H9 (cell line): ENCODE measurements at regions not wholly inside any gene's neighbourhood (a gene's known extent, or its start where the extent isn't known, plus 50 kb on each side); places are given as distances from the start of the nearest gene placed in this dataset.

Experiments
- DNase-seq: peaks from one replicate; pipeline ENCODE4 v3.0.0-alpha.2; 2017
- H2AFZ ChIP-seq: one replicate; pipeline ENCODE4 v1.6.1; 2013; ENCODE audit warnings: mild to moderate bottlenecking, low read length, control low read depth, moderate library complexity
- H2AK5ac ChIP-seq: 2 replicates; pipeline ENCODE4 v1.6.1; 2013; ENCODE audit warnings: low read length, control low read depth, mixed read lengths; ENCODE audit not compliant: insufficient read length
- H2BK120ac ChIP-seq: one replicate; pipeline ENCODE4 v1.6.1; 2013; ENCODE audit warnings: low read depth, mild to moderate bottlenecking, low read length, control low read depth, inconsistent platforms; ENCODE audit not compliant: poor library complexity, severe bottlenecking
- H2BK12ac ChIP-seq: 2 replicates; pipeline ENCODE4 v1.6.1; 2013; ENCODE audit warnings: low read length, control low read depth, mixed read lengths, low read depth; ENCODE audit not compliant: insufficient read length
- H2BK15ac ChIP-seq: 2 replicates; pipeline ENCODE4 v1.6.1; 2013; ENCODE audit warnings: low read depth, low read length, control low read depth
- H2BK20ac ChIP-seq: one replicate; pipeline ENCODE4 v1.6.1; 2013; ENCODE audit warnings: low read depth, mild to moderate bottlenecking, low read length, control low read depth, inconsistent platforms; ENCODE audit not compliant: poor library complexity, severe bottlenecking
- H2BK5ac ChIP-seq: 2 replicates; pipeline ENCODE4 v1.6.1; 2013; ENCODE audit warnings: low read length, control low read depth, mixed read lengths; ENCODE audit not compliant: insufficient read length
- H3K14ac ChIP-seq: 2 replicates; pipeline ENCODE4 v1.6.1; 2013; ENCODE audit warnings: low read length, control low read depth; ENCODE audit not compliant: insufficient read depth
- H3K18ac ChIP-seq: 2 replicates; pipeline ENCODE4 v1.6.1; 2013; ENCODE audit warnings: low read depth, mild to moderate bottlenecking, mixed read lengths, low read length, control low read depth; ENCODE audit not compliant: insufficient read length
- H3K23ac ChIP-seq: 2 replicates; pipeline ENCODE4 v1.6.1; 2013; ENCODE audit warnings: low read length, control low read depth, mixed read lengths, low read depth; ENCODE audit not compliant: insufficient read length
- H3K23me2 ChIP-seq: 2 replicates; pipeline ENCODE4 v1.6.1; 2013; ENCODE audit warnings: low read depth, mild to moderate bottlenecking, mixed read lengths, low read length, control low read depth; ENCODE audit not compliant: insufficient read length, poor library complexity, severe bottlenecking
- H3K27ac ChIP-seq: 2 replicates; pipeline ENCODE4 v1.5.1; 2013; ENCODE audit warnings: low read length, control low read depth, mixed read lengths, low read depth; ENCODE audit not compliant: insufficient read length
- H3K27me3 ChIP-seq: 2 replicates; pipeline ENCODE4 v1.6.1; 2013; ENCODE audit warnings: low read length, control low read depth, inconsistent platforms; ENCODE audit not compliant: insufficient read depth
- H3K4ac ChIP-seq: 2 replicates; pipeline ENCODE4 v1.6.1; 2013; ENCODE audit warnings: low read depth, mild to moderate bottlenecking, control low read depth, inconsistent platforms, low read length, moderate library complexity
- H3K4me1 ChIP-seq: 2 replicates; pipeline ENCODE4 v1.6.1; 2013; ENCODE audit warnings: low read length, control low read depth, inconsistent platforms; ENCODE audit not compliant: insufficient read depth
- H3K4me2 ChIP-seq: 2 replicates; pipeline ENCODE4 v1.6.1; 2013; ENCODE audit warnings: low read length, control low read depth, mixed read lengths; ENCODE audit not compliant: insufficient read length, insufficient read depth
- H3K56ac ChIP-seq: 2 replicates; pipeline ENCODE4 v1.6.1; 2013; ENCODE audit warnings: low read depth, mild to moderate bottlenecking, mixed read lengths, low read length, control low read depth; ENCODE audit not compliant: insufficient read length
- H3K79me1 ChIP-seq: 2 replicates; pipeline ENCODE4 v1.6.1; 2013; ENCODE audit warnings: low read depth, mild to moderate bottlenecking, moderate library complexity, low read length, control low read depth, inconsistent platforms; ENCODE audit not compliant: insufficient read depth, poor library complexity, severe bottlenecking
- H3K79me2 ChIP-seq: 2 replicates; pipeline ENCODE4 v1.6.1; 2013; ENCODE audit warnings: low read length, control low read depth, inconsistent platforms; ENCODE audit not compliant: insufficient read depth
- H3K9ac ChIP-seq: 2 replicates; pipeline ENCODE4 v1.6.1; 2013; ENCODE audit warnings: low read length, control low read depth, mixed read lengths; ENCODE audit not compliant: insufficient read length; ENCODE audit errors: extremely low read depth
- H3K9me3 ChIP-seq: one replicate; pipeline ENCODE4 v1.6.1; 2013; ENCODE audit warnings: low read depth, low read length, inconsistent platforms; ENCODE audit not compliant: control insufficient read depth
- H3T11ph ChIP-seq: one replicate; pipeline ENCODE4 v1.6.1; 2013; ENCODE audit warnings: mild to moderate bottlenecking, low read length, control low read depth, inconsistent platforms
- H4K20me1 ChIP-seq: one replicate; pipeline ENCODE4 v1.6.1; 2013; ENCODE audit not compliant: control insufficient read depth, insufficient read length, insufficient read depth
- H4K5ac ChIP-seq: 2 replicates; pipeline ENCODE4 v1.6.1; 2013; ENCODE audit warnings: low read depth, mild to moderate bottlenecking, mixed read lengths, low read length, control low read depth; ENCODE audit not compliant: insufficient read length
- H4K8ac ChIP-seq: replicated peaks from 2 replicates; pipeline ENCODE4 v1.6.1; 2013; ENCODE audit warnings: low read length, control low read depth, mixed read lengths, low read depth; ENCODE audit not compliant: insufficient read length
- H4K91ac ChIP-seq: 2 replicates; pipeline ENCODE4 v1.6.1; 2013; ENCODE audit warnings: low read depth, mild to moderate bottlenecking, moderate library complexity, mixed read lengths, low read length, control low read depth; ENCODE audit not compliant: insufficient read length
- H3K27ac Mint-ChIP-seq, 3 experiments: 2 replicates in 2 of 3; 3 replicates in 1 of 3; pipeline ENCODE4 v1.8.0; 2020 to 2021; ENCODE audit warnings: mixed read lengths in 3 of 3, mild to moderate bottlenecking in 1 of 3, moderate library complexity in 1 of 3
- H3K27me3 Mint-ChIP-seq: 2 replicates; pipeline ENCODE4 v1.8.0; 2021; ENCODE audit warnings: low read depth, mild to moderate bottlenecking, moderate library complexity, mixed read lengths
- H3K36me3 Mint-ChIP-seq, 3 experiments: 2 replicates in 2 of 3; 3 replicates in 1 of 3; pipeline ENCODE4 v1.8.0; 2020 to 2021; ENCODE audit warnings: low read depth in 3 of 3, mixed read lengths in 3 of 3; ENCODE audit not compliant: insufficient read depth in 1 of 3
- H3K4me1 Mint-ChIP-seq, 2 experiments: 2 replicates each; pipeline ENCODE4 v1.8.0; 2020; ENCODE audit warnings: mixed read lengths in 2 of 2
- H3K4me3 Mint-ChIP-seq, 2 experiments: 2 replicates in 1 of 2; 3 replicates in 1 of 2; pipeline ENCODE4 v1.8.0; 2020 to 2021; ENCODE audit warnings: mild to moderate bottlenecking in 2 of 2, mixed read lengths in 2 of 2, moderate library complexity in 1 of 2
- H3K9me3 Mint-ChIP-seq, 2 experiments: 2 replicates in 1 of 2; 3 replicates in 1 of 2; pipeline ENCODE4 v1.8.0; 2020; ENCODE audit warnings: mild to moderate bottlenecking in 2 of 2, mixed read lengths in 2 of 2, moderate library complexity in 1 of 2
- WGBS: extraction: QIAGEN DNeasy Blood & Tissue Kit; methylation state at CpG from one replicate; pipeline ENCODE4 v1.1.7; 2013; ENCODE audit warnings: missing lambda C conversion rate, low lambda C conversion rate, mixed read lengths; ENCODE audit not compliant: insufficient read length; ENCODE audit errors: extremely low coverage; 5-methylcytosine and 5-hydroxymethylcytosine counted together
- TF ChIP-seq, protein P1 (sequence below): fragments of 200-600 bp; sonication (generic); conservative IDR thresholded peaks from 3 replicates; pipeline ENCODE4 v1.8.0; 2021; ENCODE audit warnings: antibody characterized with exemption, mild to moderate bottlenecking

DNA sequence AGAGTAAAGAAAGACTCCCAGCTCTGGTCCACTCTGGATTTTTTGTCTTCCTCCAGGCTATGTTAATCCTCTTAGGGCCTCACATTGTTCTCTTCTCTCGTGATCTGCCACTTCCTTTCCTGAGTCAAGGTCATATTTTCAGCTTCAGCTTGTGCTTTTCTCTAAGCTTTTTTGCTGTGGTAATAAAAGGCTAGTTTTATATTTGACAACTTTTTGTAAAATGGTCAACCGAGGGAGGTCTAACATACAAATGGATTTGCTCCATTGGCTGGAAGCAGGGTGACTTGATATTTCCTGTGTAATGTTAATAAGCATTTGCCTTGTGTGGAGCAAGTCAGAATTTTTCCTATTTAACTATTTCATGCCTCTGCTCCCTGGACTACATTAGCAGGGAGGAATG, 239.7 kb downstream of the RAB28 start:
- no peak overlapping the region for H3K4me2 ChIP-seq
- no peak overlapping the region for H2BK12ac ChIP-seq
- H4K8ac ChIP-seq: no peak overlapping the region
- H3K27ac ChIP-seq: no peak overlapping the region
- no peaks in the 10 kb centered on the region for H4K20me1 ChIP-seq
- no peak overlapping the region for H4K5ac ChIP-seq
- no peak overlapping the region for H2BK15ac ChIP-seq
- H3K4ac ChIP-seq: no peak overlapping the region
- Mint-ChIP-seq H3K27ac (peak overlapping the region in 1 of 3 experiments; percentile 3; a peak in 2 of 7 replicates), H3K27me3 (no peaks in the 10 kb centered on the region; the same call in 1 of the 2 replicates), H3K4me3 (no peak overlapping the region), H3K9me3 (peaks cover 19 to 25% of the 10 kb centered on the region in 2 experiments), H3K4me1 (peaks cover 7 to 11% of the 10 kb centered on the region in 2 experiments), H3K36me3 (peaks cover 4 to 18% (median 9%) of the 10 kb centered on the region in 3 experiments; a peak in 5 of 7 replicates)
- no peak overlapping the region for H2BK5ac ChIP-seq
- no peaks in the 10 kb centered on the region for H3K4me1 ChIP-seq
- H3T11ph ChIP-seq: no peak overlapping the region
- no peaks in the 10 kb centered on the region for H3K9me3 ChIP-seq
- H2BK20ac ChIP-seq: no peak overlapping the region
- no peak overlapping the region for H2AFZ ChIP-seq
- H4K91ac ChIP-seq: no peak overlapping the region
- H2BK120ac ChIP-seq: no peak overlapping the region
- WGBS: no CpG with 5 or more reads among the region's 2 CpGs
- H3K79me1 ChIP-seq: no peaks in the 10 kb centered on the region
- no peaks in the 10 kb centered on the region for H3K23me2 ChIP-seq
- no peak overlapping the region for H3K18ac ChIP-seq
- no peaks in the 10 kb centered on the region for H3K79me2 ChIP-seq
- TF ChIP-seq, protein P1, sequence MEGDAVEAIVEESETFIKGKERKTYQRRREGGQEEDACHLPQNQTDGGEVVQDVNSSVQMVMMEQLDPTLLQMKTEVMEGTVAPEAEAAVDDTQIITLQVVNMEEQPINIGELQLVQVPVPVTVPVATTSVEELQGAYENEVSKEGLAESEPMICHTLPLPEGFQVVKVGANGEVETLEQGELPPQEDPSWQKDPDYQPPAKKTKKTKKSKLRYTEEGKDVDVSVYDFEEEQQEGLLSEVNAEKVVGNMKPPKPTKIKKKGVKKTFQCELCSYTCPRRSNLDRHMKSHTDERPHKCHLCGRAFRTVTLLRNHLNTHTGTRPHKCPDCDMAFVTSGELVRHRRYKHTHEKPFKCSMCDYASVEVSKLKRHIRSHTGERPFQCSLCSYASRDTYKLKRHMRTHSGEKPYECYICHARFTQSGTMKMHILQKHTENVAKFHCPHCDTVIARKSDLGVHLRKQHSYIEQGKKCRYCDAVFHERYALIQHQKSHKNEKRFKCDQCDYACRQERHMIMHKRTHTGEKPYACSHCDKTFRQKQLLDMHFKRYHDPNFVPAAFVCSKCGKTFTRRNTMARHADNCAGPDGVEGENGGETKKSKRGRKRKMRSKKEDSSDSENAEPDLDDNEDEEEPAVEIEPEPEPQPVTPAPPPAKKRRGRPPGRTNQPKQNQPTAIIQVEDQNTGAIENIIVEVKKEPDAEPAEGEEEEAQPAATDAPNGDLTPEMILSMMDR: no peak
- no peak for DNase-seq
- no peaks in the 10 kb centered on the region for H3K27me3 ChIP-seq
- H3K23ac ChIP-seq: no peak overlapping the region
- no peak overlapping the region for H2AK5ac ChIP-seq
- H3K14ac ChIP-seq: no peak overlapping the region
- H3K9ac ChIP-seq: no peak overlapping the region
- no peak overlapping the region for H3K56ac ChIP-seq
